ENCODE measurements at regions not wholly inside any gene's neighbourhood (a gene's known extent, or its start where the extent isn't known, plus 50 kb on each side); places are given as distances from the start of the nearest gene placed in this dataset.

- DNase-seq (ENCODE audit: low read depth in 2 of 2), result no peak
Measured at GRCh38 chr7:106166651-106167342, 54.7 kb upstream of the SYPL1 start.

- no peak for DNase-seq (ENCODE audit: low read depth in 2 of 2)
Measured at GRCh38 chr7:106165337-106165736, 53.2 kb upstream of the SYPL1 start.

- DNase-seq (ENCODE audit: low read depth in 2 of 2), result no peak
Measured at GRCh38 chr7:106163257-106163656, 51.1 kb upstream of the SYPL1 start.

Data from stimulated activated CD8-positive, alpha-beta memory T cell treated with anti-CD3 and anti-CD28 coated beads, Interleukin-7, amount 100 ng/mL, for 1 hour (primary cell).